H9 (cell line): ENCODE measurements at regions not wholly inside any gene's neighbourhood (a gene's known extent, or its start where the extent isn't known, plus 50 kb on each side); places are given as distances from the start of the nearest gene placed in this dataset.

Experiments used
- DNase-seq: peaks from one replicate; pipeline ENCODE4 v3.0.0-alpha.2; 2017
- H2AFZ ChIP-seq: one replicate; pipeline ENCODE4 v1.6.1; 2013; ENCODE audit warnings: mild to moderate bottlenecking, low read length, control low read depth, moderate library complexity
- H2AK5ac ChIP-seq: 2 replicates; pipeline ENCODE4 v1.6.1; 2013; ENCODE audit warnings: low read length, control low read depth, mixed read lengths; ENCODE audit not compliant: insufficient read length
- H2BK120ac ChIP-seq: one replicate; pipeline ENCODE4 v1.6.1; 2013; ENCODE audit warnings: low read depth, mild to moderate bottlenecking, low read length, control low read depth, inconsistent platforms; ENCODE audit not compliant: poor library complexity, severe bottlenecking
- H2BK12ac ChIP-seq: 2 replicates; pipeline ENCODE4 v1.6.1; 2013; ENCODE audit warnings: low read length, control low read depth, mixed read lengths, low read depth; ENCODE audit not compliant: insufficient read length
- H2BK15ac ChIP-seq: 2 replicates; pipeline ENCODE4 v1.6.1; 2013; ENCODE audit warnings: low read depth, low read length, control low read depth
- H2BK20ac ChIP-seq: one replicate; pipeline ENCODE4 v1.6.1; 2013; ENCODE audit warnings: low read depth, mild to moderate bottlenecking, low read length, control low read depth, inconsistent platforms; ENCODE audit not compliant: poor library complexity, severe bottlenecking
- H2BK5ac ChIP-seq: 2 replicates; pipeline ENCODE4 v1.6.1; 2013; ENCODE audit warnings: low read length, control low read depth, mixed read lengths; ENCODE audit not compliant: insufficient read length
- H3K14ac ChIP-seq: 2 replicates; pipeline ENCODE4 v1.6.1; 2013; ENCODE audit warnings: low read length, control low read depth; ENCODE audit not compliant: insufficient read depth
- H3K18ac ChIP-seq: 2 replicates; pipeline ENCODE4 v1.6.1; 2013; ENCODE audit warnings: low read depth, mild to moderate bottlenecking, mixed read lengths, low read length, control low read depth; ENCODE audit not compliant: insufficient read length
- H3K23ac ChIP-seq: 2 replicates; pipeline ENCODE4 v1.6.1; 2013; ENCODE audit warnings: low read length, control low read depth, mixed read lengths, low read depth; ENCODE audit not compliant: insufficient read length
- H3K23me2 ChIP-seq: 2 replicates; pipeline ENCODE4 v1.6.1; 2013; ENCODE audit warnings: low read depth, mild to moderate bottlenecking, mixed read lengths, low read length, control low read depth; ENCODE audit not compliant: insufficient read length, poor library complexity, severe bottlenecking
- H3K27ac ChIP-seq: 2 replicates; pipeline ENCODE4 v1.5.1; 2013; ENCODE audit warnings: low read length, control low read depth, mixed read lengths, low read depth; ENCODE audit not compliant: insufficient read length
- H3K27me3 ChIP-seq: 2 replicates; pipeline ENCODE4 v1.6.1; 2013; ENCODE audit warnings: low read length, control low read depth, inconsistent platforms; ENCODE audit not compliant: insufficient read depth
- H3K4ac ChIP-seq: 2 replicates; pipeline ENCODE4 v1.6.1; 2013; ENCODE audit warnings: low read depth, mild to moderate bottlenecking, control low read depth, inconsistent platforms, low read length, moderate library complexity
- H3K4me1 ChIP-seq: 2 replicates; pipeline ENCODE4 v1.6.1; 2013; ENCODE audit warnings: low read length, control low read depth, inconsistent platforms; ENCODE audit not compliant: insufficient read depth
- H3K4me2 ChIP-seq: 2 replicates; pipeline ENCODE4 v1.6.1; 2013; ENCODE audit warnings: low read length, control low read depth, mixed read lengths; ENCODE audit not compliant: insufficient read length, insufficient read depth
- H3K56ac ChIP-seq: 2 replicates; pipeline ENCODE4 v1.6.1; 2013; ENCODE audit warnings: low read depth, mild to moderate bottlenecking, mixed read lengths, low read length, control low read depth; ENCODE audit not compliant: insufficient read length
- H3K79me1 ChIP-seq: 2 replicates; pipeline ENCODE4 v1.6.1; 2013; ENCODE audit warnings: low read depth, mild to moderate bottlenecking, moderate library complexity, low read length, control low read depth, inconsistent platforms; ENCODE audit not compliant: insufficient read depth, poor library complexity, severe bottlenecking
- H3K79me2 ChIP-seq: 2 replicates; pipeline ENCODE4 v1.6.1; 2013; ENCODE audit warnings: low read length, control low read depth, inconsistent platforms; ENCODE audit not compliant: insufficient read depth
- H3K9ac ChIP-seq: 2 replicates; pipeline ENCODE4 v1.6.1; 2013; ENCODE audit warnings: low read length, control low read depth, mixed read lengths; ENCODE audit not compliant: insufficient read length; ENCODE audit errors: extremely low read depth
- H3K9me3 ChIP-seq: one replicate; pipeline ENCODE4 v1.6.1; 2013; ENCODE audit warnings: low read depth, low read length, inconsistent platforms; ENCODE audit not compliant: control insufficient read depth
- H3T11ph ChIP-seq: one replicate; pipeline ENCODE4 v1.6.1; 2013; ENCODE audit warnings: mild to moderate bottlenecking, low read length, control low read depth, inconsistent platforms
- H4K20me1 ChIP-seq: one replicate; pipeline ENCODE4 v1.6.1; 2013; ENCODE audit not compliant: control insufficient read depth, insufficient read length, insufficient read depth
- H4K5ac ChIP-seq: 2 replicates; pipeline ENCODE4 v1.6.1; 2013; ENCODE audit warnings: low read depth, mild to moderate bottlenecking, mixed read lengths, low read length, control low read depth; ENCODE audit not compliant: insufficient read length
- H4K8ac ChIP-seq: replicated peaks from 2 replicates; pipeline ENCODE4 v1.6.1; 2013; ENCODE audit warnings: low read length, control low read depth, mixed read lengths, low read depth; ENCODE audit not compliant: insufficient read length
- H4K91ac ChIP-seq: 2 replicates; pipeline ENCODE4 v1.6.1; 2013; ENCODE audit warnings: low read depth, mild to moderate bottlenecking, moderate library complexity, mixed read lengths, low read length, control low read depth; ENCODE audit not compliant: insufficient read length
- H3K27ac Mint-ChIP-seq, 3 experiments: 2 replicates in 2 of 3; 3 replicates in 1 of 3; pipeline ENCODE4 v1.8.0; 2020 to 2021; ENCODE audit warnings: mixed read lengths in 3 of 3, mild to moderate bottlenecking in 1 of 3, moderate library complexity in 1 of 3
- H3K27me3 Mint-ChIP-seq: 2 replicates; pipeline ENCODE4 v1.8.0; 2021; ENCODE audit warnings: low read depth, mild to moderate bottlenecking, moderate library complexity, mixed read lengths
- H3K36me3 Mint-ChIP-seq, 3 experiments: 2 replicates in 2 of 3; 3 replicates in 1 of 3; pipeline ENCODE4 v1.8.0; 2020 to 2021; ENCODE audit warnings: low read depth in 3 of 3, mixed read lengths in 3 of 3; ENCODE audit not compliant: insufficient read depth in 1 of 3
- H3K4me1 Mint-ChIP-seq, 2 experiments: 2 replicates each; pipeline ENCODE4 v1.8.0; 2020; ENCODE audit warnings: mixed read lengths in 2 of 2
- H3K4me3 Mint-ChIP-seq, 2 experiments: 2 replicates in 1 of 2; 3 replicates in 1 of 2; pipeline ENCODE4 v1.8.0; 2020 to 2021; ENCODE audit warnings: mild to moderate bottlenecking in 2 of 2, mixed read lengths in 2 of 2, moderate library complexity in 1 of 2
- H3K9me3 Mint-ChIP-seq, 2 experiments: 2 replicates in 1 of 2; 3 replicates in 1 of 2; pipeline ENCODE4 v1.8.0; 2020; ENCODE audit warnings: mild to moderate bottlenecking in 2 of 2, mixed read lengths in 2 of 2, moderate library complexity in 1 of 2
- WGBS: extraction: QIAGEN DNeasy Blood & Tissue Kit; methylation state at CpG from one replicate; pipeline ENCODE4 v1.1.7; 2013; ENCODE audit warnings: missing lambda C conversion rate, low lambda C conversion rate, mixed read lengths; ENCODE audit not compliant: insufficient read length; ENCODE audit errors: extremely low coverage; 5-methylcytosine and 5-hydroxymethylcytosine counted together
- TF ChIP-seq, protein P1 (sequence below): fragments of 200-600 bp; sonication (generic); conservative IDR thresholded peaks from 3 replicates; pipeline ENCODE4 v1.8.0; 2021; ENCODE audit warnings: antibody characterized with exemption, mild to moderate bottlenecking

DNA sequence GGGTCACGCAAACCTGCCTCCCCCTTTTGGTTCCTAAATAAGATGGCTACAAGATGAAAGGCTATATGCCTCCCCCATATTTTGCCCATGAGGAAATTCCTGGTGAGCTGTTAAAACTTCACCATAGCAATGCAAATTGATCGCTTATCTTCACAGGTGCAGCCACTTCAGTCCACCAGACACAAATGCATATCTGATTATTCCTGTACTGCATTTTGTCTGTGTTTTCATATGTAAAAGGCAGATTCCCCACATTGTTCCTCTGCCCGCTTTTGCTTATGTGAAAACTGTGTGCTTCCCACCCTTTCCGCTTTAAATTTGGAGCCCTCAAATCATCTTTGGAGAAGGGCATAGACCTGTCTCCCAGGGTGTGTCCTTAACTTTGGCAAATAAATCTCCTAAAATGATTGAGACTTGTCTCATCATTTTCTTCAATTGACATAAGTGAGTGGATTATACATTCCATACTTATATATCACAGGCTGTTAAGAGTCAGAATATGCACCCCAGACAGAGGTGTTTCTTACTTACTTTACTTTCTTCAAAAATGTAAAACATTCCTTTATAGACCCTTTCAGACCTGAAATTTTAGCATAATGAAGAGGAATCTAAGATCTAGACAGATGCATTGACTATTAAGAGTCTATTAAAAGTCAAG lies 116.4 kb downstream of the CASP12 start:
- TF ChIP-seq, protein P1, sequence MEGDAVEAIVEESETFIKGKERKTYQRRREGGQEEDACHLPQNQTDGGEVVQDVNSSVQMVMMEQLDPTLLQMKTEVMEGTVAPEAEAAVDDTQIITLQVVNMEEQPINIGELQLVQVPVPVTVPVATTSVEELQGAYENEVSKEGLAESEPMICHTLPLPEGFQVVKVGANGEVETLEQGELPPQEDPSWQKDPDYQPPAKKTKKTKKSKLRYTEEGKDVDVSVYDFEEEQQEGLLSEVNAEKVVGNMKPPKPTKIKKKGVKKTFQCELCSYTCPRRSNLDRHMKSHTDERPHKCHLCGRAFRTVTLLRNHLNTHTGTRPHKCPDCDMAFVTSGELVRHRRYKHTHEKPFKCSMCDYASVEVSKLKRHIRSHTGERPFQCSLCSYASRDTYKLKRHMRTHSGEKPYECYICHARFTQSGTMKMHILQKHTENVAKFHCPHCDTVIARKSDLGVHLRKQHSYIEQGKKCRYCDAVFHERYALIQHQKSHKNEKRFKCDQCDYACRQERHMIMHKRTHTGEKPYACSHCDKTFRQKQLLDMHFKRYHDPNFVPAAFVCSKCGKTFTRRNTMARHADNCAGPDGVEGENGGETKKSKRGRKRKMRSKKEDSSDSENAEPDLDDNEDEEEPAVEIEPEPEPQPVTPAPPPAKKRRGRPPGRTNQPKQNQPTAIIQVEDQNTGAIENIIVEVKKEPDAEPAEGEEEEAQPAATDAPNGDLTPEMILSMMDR: no peak
- peak overlapping the region; percentile 34 for H3K4me2 ChIP-seq
- H3K27ac Mint-ChIP-seq: peak overlapping the region; percentile 52 to 86 (median 66); a peak in 6 of 7 replicates

More for the DNA sequence above, 116.4 kb downstream of the CASP12 start:
- H3K4ac ChIP-seq: no peak overlapping the region
- no peaks in the 10 kb centered on the region for H3K23me2 ChIP-seq
- no peak overlapping the region for H2BK120ac ChIP-seq
- H3K27me3 ChIP-seq: no peaks in the 10 kb centered on the region
- H3K23ac ChIP-seq: no peak overlapping the region
- Mint-ChIP-seq H3K9me3 (peaks cover 4 to 9% of the 10 kb centered on the region in 2 experiments; a peak in 3 of 5 replicates), H3K4me1 (peaks cover 29 to 36% of the 10 kb centered on the region in 2 experiments), H3K36me3 (peaks cover 10 to 19% (median 16%) of the 10 kb centered on the region in 3 experiments), H3K4me3 (no peak overlapping the region; a peak in 1 of 5 replicates), H3K27me3 (no peaks in the 10 kb centered on the region; the same call in 1 of the 2 replicates)
- H3K18ac ChIP-seq: no peak overlapping the region
- H2BK12ac ChIP-seq: no peak overlapping the region
- H3K79me1 ChIP-seq: no peaks in the 10 kb centered on the region
- H3K9ac ChIP-seq: no peak overlapping the region
- no peak overlapping the region for H2BK15ac ChIP-seq
- peak overlapping the region; percentile 70 for H3K27ac ChIP-seq
- no peak overlapping the region for H3K56ac ChIP-seq
- no peak overlapping the region for H2BK5ac ChIP-seq
- H3K4me1 ChIP-seq: peaks cover 5% of the 10 kb centered on the region; the same call in 1 of the 2 replicates
- no peak overlapping the region for H3K14ac ChIP-seq
- peak; percentile 39 for DNase-seq
- H4K20me1 ChIP-seq: no peaks in the 10 kb centered on the region
- no peaks in the 10 kb centered on the region for H3K9me3 ChIP-seq
- H4K91ac ChIP-seq: no peak overlapping the region
- H2AFZ ChIP-seq: no peak overlapping the region
- H3K79me2 ChIP-seq: no peaks in the 10 kb centered on the region
- H4K8ac ChIP-seq: no peak overlapping the region
- no peak overlapping the region for H4K5ac ChIP-seq
- WGBS: no CpG with 5 or more reads among the region's 4 CpGs
- H3T11ph ChIP-seq: no peak overlapping the region
- no peak overlapping the region for H2AK5ac ChIP-seq
- no peak overlapping the region for H2BK20ac ChIP-seq
